Amygdala (tissue), 56 donors: ENCODE measurements at regions not wholly inside any gene's neighbourhood (a gene's known extent, or its start where the extent isn't known, plus 50 kb on each side); places are given as distances from the start of the nearest gene placed in this dataset.

Experiments
- DNase-seq, 56 donors: peaks; one replicate each; lab custom pipeline; 2025; lab: John Stamatoyannopoulos, UW

DNA sequence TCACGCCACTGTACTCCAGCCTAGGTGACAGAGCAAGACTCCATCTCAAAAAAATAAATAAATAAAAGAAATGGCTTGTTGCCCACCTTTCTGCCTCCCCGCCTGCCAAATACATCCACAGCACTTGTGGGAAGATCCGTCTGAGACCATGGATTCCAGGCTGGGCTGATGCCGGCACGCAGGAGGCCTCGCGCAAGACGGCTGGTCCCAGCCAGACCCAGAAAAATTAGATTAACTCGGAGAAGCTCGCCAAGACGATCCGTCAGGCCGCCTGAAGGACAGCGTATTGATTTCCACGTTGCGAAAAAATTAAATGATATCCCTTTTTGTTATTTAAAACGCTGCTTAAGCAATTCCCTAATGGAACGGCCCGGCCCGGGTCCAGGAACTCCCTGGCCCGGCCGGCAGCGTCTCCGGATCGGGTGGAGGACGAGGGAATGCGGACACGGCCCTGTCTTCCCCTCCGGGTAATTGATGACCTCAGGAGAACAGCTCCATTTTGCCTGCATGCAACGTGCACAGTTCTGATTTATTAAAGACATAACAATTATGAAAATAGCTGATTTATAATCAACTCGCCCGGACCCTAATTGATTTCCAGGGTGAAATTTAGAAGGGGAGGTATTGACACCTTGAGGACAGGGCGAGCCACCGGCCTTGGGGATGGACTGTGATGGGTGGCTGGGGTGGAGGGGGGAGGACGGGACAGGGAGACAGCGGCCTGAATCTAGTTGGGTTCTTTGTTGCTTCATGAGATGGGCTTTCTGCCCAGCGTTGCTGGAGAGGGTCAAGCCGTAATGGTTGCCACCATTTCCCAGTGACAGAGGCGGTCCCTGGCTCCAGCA, 52.1 kb downstream of the ZNRF4 start:
- DNase-seq = peak in 1 of 56 donors; percentile 16
